ENCODE measurements at regions not wholly inside any gene's neighbourhood (a gene's known extent, or its start where the extent isn't known, plus 50 kb on each side); places are given as distances from the start of the nearest gene placed in this dataset.

GRCh38 chr2:14023558-14023957 is 609.0 kb upstream of the LRATD1 start:
- no peak overlapping the region for H3K9ac ChIP-seq (ENCODE audit: low read length)
- no peaks in the 10 kb centered on the region for H4K20me1 ChIP-seq (ENCODE audit: low read depth, low read length)
- no peaks in the 10 kb centered on the region for H3K79me2 ChIP-seq (ENCODE audit: insufficient read depth, low read length)
- no peaks in the 10 kb centered on the region for H3K9me2 ChIP-seq (replicated peaks; ENCODE audit: insufficient read depth, low read length)
- H3K27ac ChIP-seq (ENCODE audit: low read depth, low read length) = no peak overlapping the region
- H3K27me3 ChIP-seq (ENCODE audit: low read length) = no peaks in the 10 kb centered on the region
- H3K4me3 ChIP-seq (ENCODE audit: insufficient read depth, low read length, poor library complexity, severe bottlenecking) = no peak overlapping the region
- no peaks in the 10 kb centered on the region for H3K9me3 ChIP-seq (ENCODE audit: insufficient read depth, low read length)
- TF ChIP-seq CTCF (IDR thresholded peaks at IDR 0.05; ENCODE audit: insufficient read depth, low read length, poor library complexity, severe bottlenecking) (no peak), EZH2phosphoT487 (conservative IDR thresholded peaks at IDR 0.05; ENCODE audit: low read length) (no peak)
- no peaks in the 10 kb centered on the region for H3K36me3 ChIP-seq (ENCODE audit: low read length)
- no peaks in the 10 kb centered on the region for H3F3A ChIP-seq (ENCODE audit: insufficient read depth)
- no peak overlapping the region for H3K4me2 ChIP-seq (ENCODE audit: low read depth, low read length, poor library complexity, severe bottlenecking)
- H2AFZ ChIP-seq (ENCODE audit: low read depth, low read length, severe bottlenecking) = no peak overlapping the region

DNA sequence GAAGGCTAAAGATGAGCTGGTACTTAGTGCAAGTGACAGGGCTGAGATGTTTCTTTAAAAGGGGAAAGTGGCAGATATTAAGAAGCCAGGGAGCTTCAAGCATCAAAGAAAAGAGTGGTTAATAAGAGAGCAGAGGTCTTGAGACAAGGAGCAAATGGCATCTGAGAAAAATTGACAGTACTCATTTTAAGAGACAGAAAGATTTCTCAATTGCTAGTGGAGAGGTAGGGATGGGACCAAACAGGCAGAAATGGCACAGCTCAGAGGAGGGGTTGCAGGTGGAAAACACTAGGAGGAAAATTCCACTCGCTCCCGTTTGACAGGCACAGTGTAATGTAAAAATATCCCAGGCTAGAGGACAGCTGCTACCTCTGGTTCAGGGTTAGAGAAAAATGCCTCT is 593.4 kb upstream of the LRATD1 start:
- Histone ChIP-seq H4K20me1 (ENCODE audit: low read depth, low read length) (no peaks in the 10 kb centered on the region), H3K27ac (ENCODE audit: low read depth, low read length) (no peak overlapping the region), H3K4me2 (ENCODE audit: low read depth, low read length, poor library complexity, severe bottlenecking) (no peak overlapping the region), H3K79me2 (ENCODE audit: insufficient read depth, low read length) (no peaks in the 10 kb centered on the region), H3K9me3 (ENCODE audit: insufficient read depth, low read length) (no peaks in the 10 kb centered on the region), H2AFZ (ENCODE audit: low read depth, low read length, severe bottlenecking) (no peak overlapping the region), H3K9me2 (replicated peaks; ENCODE audit: insufficient read depth, low read length) (no peaks in the 10 kb centered on the region), H3F3A (ENCODE audit: insufficient read depth) (no peaks in the 10 kb centered on the region), H3K36me3 (ENCODE audit: low read length) (no peaks in the 10 kb centered on the region), H3K4me3 (ENCODE audit: insufficient read depth, low read length, poor library complexity, severe bottlenecking) (no peak overlapping the region), H3K9ac (ENCODE audit: low read length) (no peak overlapping the region), H3K27me3 (ENCODE audit: low read length) (no peaks in the 10 kb centered on the region)
- no peak for TF ChIP-seq CTCF (IDR thresholded peaks at IDR 0.05; ENCODE audit: insufficient read depth, low read length, poor library complexity, severe bottlenecking)
- no peak for TF ChIP-seq EZH2phosphoT487 (conservative IDR thresholded peaks at IDR 0.05; ENCODE audit: low read length)

DNA sequence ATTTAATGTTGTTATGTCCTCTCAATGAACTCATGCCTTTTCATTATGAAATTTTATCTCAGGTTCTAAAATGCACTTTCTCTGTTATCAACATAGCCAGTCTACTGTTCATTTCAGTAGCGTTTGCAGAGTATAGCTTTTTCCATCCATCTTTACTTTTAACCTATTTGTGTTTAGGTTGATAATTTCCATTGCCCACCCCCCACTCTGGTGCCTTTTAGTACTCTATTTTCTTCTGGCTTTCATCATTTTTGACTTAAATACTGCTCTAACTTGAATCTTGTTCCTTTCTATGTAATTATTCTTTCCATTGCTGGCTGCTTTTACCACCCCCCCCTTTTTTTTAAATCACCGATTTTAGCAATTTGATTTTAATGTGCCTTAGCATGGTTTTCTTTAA is 585.0 kb upstream of the LRATD1 start:
- H3K4me3 ChIP-seq (ENCODE audit: insufficient read depth, low read length, poor library complexity, severe bottlenecking) = no peak overlapping the region
- no peaks in the 10 kb centered on the region for H3K79me2 ChIP-seq (ENCODE audit: insufficient read depth, low read length)
- H3K27me3 ChIP-seq (ENCODE audit: low read length) = no peaks in the 10 kb centered on the region
- no peaks in the 10 kb centered on the region for H3F3A ChIP-seq (ENCODE audit: insufficient read depth)
- TF ChIP-seq EZH2phosphoT487 (conservative IDR thresholded peaks at IDR 0.05; ENCODE audit: low read length) = no peak
- TF ChIP-seq CTCF (IDR thresholded peaks at IDR 0.05; ENCODE audit: insufficient read depth, low read length, poor library complexity, severe bottlenecking) = no peak
- H3K9me2 ChIP-seq (replicated peaks; ENCODE audit: insufficient read depth, low read length) = no peaks in the 10 kb centered on the region
- H3K36me3 ChIP-seq (ENCODE audit: low read length) = no peaks in the 10 kb centered on the region
- H3K9me3 ChIP-seq (ENCODE audit: insufficient read depth, low read length) = no peaks in the 10 kb centered on the region
- no peak overlapping the region for H3K9ac ChIP-seq (ENCODE audit: low read length)
- H3K27ac ChIP-seq (ENCODE audit: low read depth, low read length) = no peak overlapping the region
- no peak overlapping the region for H3K4me2 ChIP-seq (ENCODE audit: low read depth, low read length, poor library complexity, severe bottlenecking)
- H2AFZ ChIP-seq (ENCODE audit: low read depth, low read length, severe bottlenecking) = no peak overlapping the region
- no peaks in the 10 kb centered on the region for H4K20me1 ChIP-seq (ENCODE audit: low read depth, low read length)

- Histone ChIP-seq H3K79me2 (ENCODE audit: insufficient read depth, low read length) (no peaks in the 10 kb centered on the region), H3K9ac (ENCODE audit: low read length) (no peak overlapping the region), H3K36me3 (ENCODE audit: low read length) (no peaks in the 10 kb centered on the region), H3K4me3 (ENCODE audit: insufficient read depth, low read length, poor library complexity, severe bottlenecking) (no peak overlapping the region), H3F3A (ENCODE audit: insufficient read depth) (no peaks in the 10 kb centered on the region), H3K9me3 (ENCODE audit: insufficient read depth, low read length) (no peaks in the 10 kb centered on the region), H3K9me2 (replicated peaks; ENCODE audit: insufficient read depth, low read length) (no peaks in the 10 kb centered on the region), H3K27me3 (ENCODE audit: low read length) (no peaks in the 10 kb centered on the region), H2AFZ (ENCODE audit: low read depth, low read length, severe bottlenecking) (no peak overlapping the region), H4K20me1 (ENCODE audit: low read depth, low read length) (no peaks in the 10 kb centered on the region), H3K4me2 (ENCODE audit: low read depth, low read length, poor library complexity, severe bottlenecking) (no peak overlapping the region), H3K27ac (ENCODE audit: low read depth, low read length) (no peak overlapping the region)
- TF ChIP-seq CTCF (IDR thresholded peaks at IDR 0.05; ENCODE audit: insufficient read depth, low read length, poor library complexity, severe bottlenecking) (no peak), EZH2phosphoT487 (conservative IDR thresholded peaks at IDR 0.05; ENCODE audit: low read length) (no peak)
Observed at GRCh38 chr2:14051401-14051800, 581.1 kb upstream of the LRATD1 start.
